Neural cell (in vitro differentiated cells): ENCODE measurements at regions not wholly inside any gene's neighbourhood (a gene's known extent, or its start where the extent isn't known, plus 50 kb on each side); places are given as distances from the start of the nearest gene placed in this dataset.

Source experiments
- CTCF ChIP-seq: fragments of 450-650 bp; IDR thresholded peaks from 2 replicates; pipeline ENCODE4 v1.5.1; 2014; ENCODE audit warnings: antibody characterized with exemption, mild to moderate bottlenecking, moderate library complexity; ENCODE audit not compliant: poor library complexity, severe bottlenecking
- EP300 ChIP-seq: fragments of 450-650 bp; conservative IDR thresholded peaks from 2 replicates; pipeline ENCODE4 v1.6.1; 2014; ENCODE audit warnings: antibody characterized with exemption, mild to moderate bottlenecking, moderate library complexity; ENCODE audit not compliant: poor library complexity, severe bottlenecking
- EZH2 ChIP-seq: fragments of 200-600, 300-800 bp; shearing (Covaris generic), sonication (generic); IDR thresholded peaks from 2 replicates; pipeline ENCODE4 v1.6.1; 2014; ENCODE audit warnings: antibody characterized with exemption, low read length, borderline replicate concordance, mild to moderate bottlenecking; ENCODE audit not compliant: insufficient read depth, poor library complexity, severe bottlenecking
- MXI1 ChIP-seq: fragments of 450-650 bp; conservative IDR thresholded peaks from 2 replicates; pipeline ENCODE4 v1.6.1; 2014; ENCODE audit warnings: antibody characterized with exemption, mild to moderate bottlenecking; ENCODE audit not compliant: poor library complexity, severe bottlenecking
- POLR2AphosphoS5 ChIP-seq: IDR thresholded peaks from 2 replicates; pipeline ENCODE4 v1.6.1; 2012
- RAD21 ChIP-seq: fragments of 450-650 bp; conservative IDR thresholded peaks from 2 replicates; pipeline ENCODE4 v1.6.1; 2014; ENCODE audit warnings: antibody characterized with exemption, mild to moderate bottlenecking, moderate library complexity
- REST ChIP-seq: IDR thresholded peaks from 2 replicates; pipeline ENCODE4 v1.6.1; 2012; ENCODE audit warnings: borderline replicate concordance
- SMC3 ChIP-seq: fragments of 450-650 bp; conservative IDR thresholded peaks from 2 replicates; pipeline ENCODE4 v1.6.1; 2014; ENCODE audit warnings: antibody characterized with exemption, mild to moderate bottlenecking, moderate library complexity; ENCODE audit not compliant: poor library complexity
- TAF1 ChIP-seq: IDR thresholded peaks from 2 replicates; pipeline ENCODE4 v1.6.1; 2012; ENCODE audit warnings: low read depth

DNA sequence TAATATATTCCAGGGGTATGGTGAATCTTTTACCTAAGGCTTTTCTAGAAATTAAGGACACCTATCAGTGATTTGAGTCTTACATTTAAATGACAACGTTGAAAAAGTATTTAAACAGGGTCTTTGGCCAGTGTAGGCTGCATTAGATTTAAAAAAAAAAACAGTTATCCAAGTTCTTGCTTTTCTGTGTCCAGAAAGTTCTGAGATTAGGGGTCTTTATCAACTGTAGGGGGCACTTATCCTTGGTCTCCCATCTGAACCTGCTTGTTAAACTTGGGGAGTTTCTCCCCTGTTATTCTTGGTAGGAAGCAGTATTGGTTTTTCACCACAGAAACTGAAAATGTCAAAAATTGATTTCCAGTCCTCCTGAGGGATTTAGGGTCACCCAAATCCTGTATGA, 155.9 kb upstream of the ZNF217 start:
- TF ChIP-seq EZH2 (no peak), CTCF (no peak), POLR2AphosphoS5 (no peak), MXI1 (no peak), EP300 (no peak), SMC3 (no peak), TAF1 (no peak), REST (no peak), RAD21 (no peak)
